ENCODE measurements at regions not wholly inside any gene's neighbourhood (a gene's known extent, or its start where the extent isn't known, plus 50 kb on each side); places are given as distances from the start of the nearest gene placed in this dataset.
A peak's percentile ranks its signal among the peaks of the same experiment; 100 is the strongest.

GRCh38 chr5:124651663-124652513 lies 94.6 kb downstream of the ZNF608 start (continued):
- TF ChIP-seq E2F5 (CRISPR knock-in tag; IDR thresholded peaks at IDR 0.05) (peak; percentile 95), HMG20A (CRISPR knock-in tag; conservative IDR thresholded peaks at IDR 0.05) (no peak), BRD9 (IDR thresholded peaks at IDR 0.05; ENCODE audit: low read depth, partially characterized antibody) (peak; percentile 36), CREM (IDR thresholded peaks at IDR 0.05; ENCODE audit: low read depth) (peak; percentile 71), FOSL1 (tag; conservative IDR thresholded peaks at IDR 0.05) (peak; percentile 84), HEY1 (CRISPR knock-in tag; IDR thresholded peaks at IDR 0.05; ENCODE audit: borderline replicate concordance) (no peak), MYC (IDR thresholded peaks at IDR 0.05; ENCODE audit: low read depth, low read length) (peak; percentile 76), MYC (CRISPR knock-in tag; IDR thresholded peaks at IDR 0.05; ENCODE audit: borderline replicate concordance, low read depth) (0 out of 2 replicates have a peak, but pooled peaks have one; percentile 51), C11orf30 (IDR thresholded peaks at IDR 0.05; ENCODE audit: low read depth) (no peak), SIN3B (IDR thresholded peaks at IDR 0.05; ENCODE audit: low read depth) (0 out of 2 replicates have a peak, but pooled peaks have one; percentile 18), MED1 (CRISPR knock-in tag; IDR thresholded peaks at IDR 0.05; ENCODE audit: borderline replicate concordance) (no peak), MAFK (IDR thresholded peaks at IDR 0.05; ENCODE audit: low read length) (peak; percentile 33; the same call in 1 of the 2 replicates), NR4A1 (CRISPR knock-in tag; IDR thresholded peaks at IDR 0.05) (no peak), NR4A1 (tag; IDR thresholded peaks at IDR 0.05) (peak; percentile 81), ZNF41 (CRISPR knock-in tag; conservative IDR thresholded peaks at IDR 0.05) (no peak), KDM5B (IDR thresholded peaks at IDR 0.05; ENCODE audit: insufficient replicate concordance, low read depth, low read length) (peak; percentile 79), RBM17 (IDR thresholded peaks at IDR 0.05; ENCODE audit: borderline replicate concordance, low read depth, low read length) (no peak), HNRNPL (IDR thresholded peaks at IDR 0.05; ENCODE audit: low read depth, low read length) (0 out of 2 replicates have a peak, but pooled peaks have one; percentile 40), GTF3C2 (IDR thresholded peaks at IDR 0.05; ENCODE audit: borderline replicate concordance, extremely low read depth, insufficient read length) (no peak), POU5F1 (IDR thresholded peaks at IDR 0.05; ENCODE audit: borderline replicate concordance, low read depth, low read length, partially characterized antibody) (no peak), HDAC3 (IDR thresholded peaks at IDR 0.05; ENCODE audit: borderline replicate concordance, partially characterized antibody) (peak; percentile 92), PML (IDR thresholded peaks at IDR 0.05; ENCODE audit: low read length) (peak; percentile 98), WHSC1 (IDR thresholded peaks at IDR 0.05; ENCODE audit: low read length) (no peak), NR0B1 (IDR thresholded peaks at IDR 0.05; ENCODE audit: partially characterized antibody) (no peak), PHB2 (IDR thresholded peaks at IDR 0.05; ENCODE audit: low read depth) (peak; percentile 79)

Measured in K562 (cell line).